A549 (cell line): ENCODE measurements at regions not wholly inside any gene's neighbourhood (a gene's known extent, or its start where the extent isn't known, plus 50 kb on each side); places are given as distances from the start of the nearest gene placed in this dataset.

Source experiments
- CHD4 ChIP-seq: fragments of 200-600 bp; sonication (generic); IDR thresholded peaks from 2 replicates; pipeline ENCODE4 v1.6.1; 2016; ENCODE audit warnings: antibody characterized with exemption, mild to moderate bottlenecking, borderline replicate concordance
- JUN ChIP-seq, 2 experiments: fragments of >200 bp; sonication (Bioruptor Twin); formaldehyde crosslinking; IDR thresholded peaks; 2 replicates in 1 of 2; 3 replicates in 1 of 2; pipeline ENCODE4 v1.6.1; 2016 to 2017
- JUNB ChIP-seq: fragments of >200 bp; sonication (Bioruptor Twin); formaldehyde crosslinking; IDR thresholded peaks from 2 replicates; pipeline ENCODE4 v1.6.1; 2016
- KDM1A ChIP-seq: fragments of 200-600 bp; sonication (generic); IDR thresholded peaks from 2 replicates; pipeline ENCODE4 v1.6.1; 2016; ENCODE audit warnings: low read depth, mild to moderate bottlenecking
- POLR2A ChIP-seq: IDR thresholded peaks from 2 replicates; pipeline ENCODE4 v1.6.1; 2012; ENCODE audit warnings: mild to moderate bottlenecking, low read length
- RARB ChIP-seq: fragments of 250-450 bp; sonication (Bioruptor Pico); IDR thresholded peaks from 2 replicates; pipeline ENCODE4 v1.8.0; 2021; ENCODE audit warnings: mild to moderate bottlenecking, moderate library complexity
- RFX5 ChIP-seq: fragments of 450-650 bp; IDR thresholded peaks from 2 replicates; pipeline ENCODE4 v1.7.1; 2014; ENCODE audit warnings: antibody characterized with exemption, mild to moderate bottlenecking, moderate library complexity
- ZC3H11A ChIP-seq: fragments of 450-650 bp; IDR thresholded peaks from 2 replicates; pipeline ENCODE4 v1.6.1; 2014; ENCODE audit warnings: antibody characterized with exemption, mild to moderate bottlenecking
- TF ChIP-seq, protein P1 (sequence below): fragments of >200 bp; sonication (Bioruptor Twin); formaldehyde crosslinking; IDR thresholded peaks from 3 replicates; pipeline ENCODE4 v1.5.1; 2016
- TF ChIP-seq, protein P2 (sequence below): fragments of 250-450 bp; sonication (Bioruptor Pico); IDR thresholded peaks from 2 replicates; pipeline ENCODE4 v1.5.0; 2020; ENCODE audit warnings: low read depth, mild to moderate bottlenecking, moderate library complexity

DNA sequence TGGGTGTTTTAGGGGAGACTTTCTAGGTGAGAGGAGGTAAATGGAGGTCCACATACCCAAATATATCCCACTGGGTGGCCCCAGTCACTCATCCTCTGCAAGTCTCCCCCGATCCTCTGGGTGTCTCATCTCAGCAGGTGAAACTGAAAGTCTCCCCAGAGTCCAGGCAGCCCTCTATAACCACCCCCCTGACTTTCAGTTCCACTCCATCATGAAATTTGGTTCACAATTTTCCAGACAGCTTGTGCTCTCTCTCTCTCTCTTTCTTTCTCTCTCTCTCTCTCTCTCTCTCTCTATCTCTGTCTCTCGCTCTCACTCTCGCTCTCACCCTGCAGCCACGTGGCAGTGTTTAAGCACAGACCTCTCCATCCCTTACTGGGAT is 56.7 kb upstream of the ELN start:
- TF ChIP-seq, protein P1, sequence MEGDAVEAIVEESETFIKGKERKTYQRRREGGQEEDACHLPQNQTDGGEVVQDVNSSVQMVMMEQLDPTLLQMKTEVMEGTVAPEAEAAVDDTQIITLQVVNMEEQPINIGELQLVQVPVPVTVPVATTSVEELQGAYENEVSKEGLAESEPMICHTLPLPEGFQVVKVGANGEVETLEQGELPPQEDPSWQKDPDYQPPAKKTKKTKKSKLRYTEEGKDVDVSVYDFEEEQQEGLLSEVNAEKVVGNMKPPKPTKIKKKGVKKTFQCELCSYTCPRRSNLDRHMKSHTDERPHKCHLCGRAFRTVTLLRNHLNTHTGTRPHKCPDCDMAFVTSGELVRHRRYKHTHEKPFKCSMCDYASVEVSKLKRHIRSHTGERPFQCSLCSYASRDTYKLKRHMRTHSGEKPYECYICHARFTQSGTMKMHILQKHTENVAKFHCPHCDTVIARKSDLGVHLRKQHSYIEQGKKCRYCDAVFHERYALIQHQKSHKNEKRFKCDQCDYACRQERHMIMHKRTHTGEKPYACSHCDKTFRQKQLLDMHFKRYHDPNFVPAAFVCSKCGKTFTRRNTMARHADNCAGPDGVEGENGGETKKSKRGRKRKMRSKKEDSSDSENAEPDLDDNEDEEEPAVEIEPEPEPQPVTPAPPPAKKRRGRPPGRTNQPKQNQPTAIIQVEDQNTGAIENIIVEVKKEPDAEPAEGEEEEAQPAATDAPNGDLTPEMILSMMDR: no peak
- TF ChIP-seq RFX5: no peak
- no peak for TF ChIP-seq ZC3H11A
- TF ChIP-seq, protein P2, sequence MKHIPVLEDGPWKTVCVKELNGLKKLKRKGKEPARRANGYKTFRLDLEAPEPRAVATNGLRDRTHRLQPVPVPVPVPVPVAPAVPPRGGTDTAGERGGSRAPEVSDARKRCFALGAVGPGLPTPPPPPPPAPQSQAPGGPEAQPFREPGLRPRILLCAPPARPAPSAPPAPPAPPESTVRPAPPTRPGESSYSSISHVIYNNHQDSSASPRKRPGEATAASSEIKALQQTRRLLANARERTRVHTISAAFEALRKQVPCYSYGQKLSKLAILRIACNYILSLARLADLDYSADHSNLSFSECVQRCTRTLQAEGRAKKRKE (CRISPR knock-in tag): no peak
- TF ChIP-seq POLR2A: no peak
- TF ChIP-seq CHD4: no peak
- TF ChIP-seq JUNB: no peak
- TF ChIP-seq JUN (IDR thresholded peaks at IDR 0.05): no peak
- TF ChIP-seq RARB (CRISPR knock-in tag): no peak
- TF ChIP-seq KDM1A: no peak
